BJ (cell line): ENCODE measurements at regions not wholly inside any gene's neighbourhood (a gene's known extent, or its start where the extent isn't known, plus 50 kb on each side); places are given as distances from the start of the nearest gene placed in this dataset.

ENCODE experiments used
- CTCF ChIA-PET: fragments of 350-600 bp; formaldehyde crosslinking; extraction: SDS; loops from one replicate; lab custom pipeline; 2021; ENCODE audit warnings: antibody characterized with exemption, inconsistent platforms; lab: Yijun Ruan, JAX
- POLR2A ChIA-PET: fragments of 300-600 bp; sonication (Branson Sonifier 250); formaldehyde crosslinking; extraction: SDS; loops from one replicate; lab custom pipeline; 2021; ENCODE audit warnings: antibody characterized with exemption; lab: Charles Lee
- DNase-seq: peaks from one replicate; pipeline ENCODE4 v3.0.0-alpha.2; 2011; ENCODE audit warnings: low read depth
- H3K27me3 ChIP-seq: 2 replicates; pipeline ENCODE4 v1.6.0; 2011; ENCODE audit warnings: low read length; ENCODE audit not compliant: control insufficient read depth, insufficient read depth
- H3K36me3 ChIP-seq: 2 replicates; pipeline ENCODE4 v1.5.1; 2011; ENCODE audit warnings: low read length; ENCODE audit not compliant: control insufficient read depth, insufficient read depth
- H3K4me3 ChIP-seq: 2 replicates; pipeline ENCODE4 v1.5.1; 2011; ENCODE audit warnings: low read depth, mild to moderate bottlenecking, control low read depth, low read length
- CTCF ChIP-seq: IDR thresholded peaks from 2 replicates; pipeline ENCODE4 v1.5.1; 2011; ENCODE audit warnings: low read depth, mild to moderate bottlenecking, control low read depth, inconsistent platforms, low read length, moderate library complexity; ENCODE audit not compliant: insufficient read depth

GRCh38 chr11:128116447-128116846, 470.9 kb downstream of the ETS1 start:
- DNase-seq, result no peak
- H3K27me3 ChIP-seq, result peaks cover 3% of the 10 kb centered on the region; the same call in 1 of the 2 replicates
- ChIA-PET POLR2A (no interaction called here), CTCF (interaction anchor here (1.2 to 1.7 kb wide), 3 partner anchors 13 to 41 kb away, joined by 3 to 5 read pairs (median 4); no protein-coding TSS in a partner anchor)
- no peak for TF ChIP-seq CTCF
- no peaks in the 10 kb centered on the region for H3K36me3 ChIP-seq
- no peak overlapping the region for H3K4me3 ChIP-seq

GRCh38 chr11:128105950-128106349, 481.4 kb downstream of the ETS1 start:
- ChIA-PET CTCF (no interaction called here), POLR2A (no interaction called here)
- H3K27me3 ChIP-seq, result peaks cover 4% of the 10 kb centered on the region
- no peak for DNase-seq
- no peak overlapping the region for H3K4me3 ChIP-seq
- TF ChIP-seq CTCF, result no peak
- H3K36me3 ChIP-seq, result no peaks in the 10 kb centered on the region

DNA sequence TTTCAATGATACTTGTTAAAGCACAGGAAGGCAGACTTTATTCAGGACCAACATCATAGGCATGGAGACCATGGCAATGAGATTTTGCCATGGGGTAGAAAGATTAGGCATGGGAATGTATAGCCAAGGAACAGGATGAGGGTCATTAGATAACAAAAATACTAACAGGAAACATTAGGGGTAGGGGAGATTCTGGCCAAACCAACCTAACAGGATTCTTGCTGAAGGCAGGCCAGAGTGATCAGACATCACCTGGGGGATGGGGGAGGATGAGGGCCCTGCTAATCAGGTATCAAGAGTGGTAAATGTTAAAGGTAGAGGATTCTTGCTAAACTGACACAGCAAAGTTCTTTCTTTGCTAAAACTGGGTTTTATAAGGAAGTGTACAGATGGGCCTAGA, 481.8 kb downstream of the ETS1 start:
- CTCF ChIA-PET, result no interaction called here
- no peak for TF ChIP-seq CTCF

GRCh38 chr11:128103278-128103873, 484.0 kb downstream of the ETS1 start:
- Histone ChIP-seq H3K27me3 (peaks cover 4% of the 10 kb centered on the region), H3K36me3 (no peaks in the 10 kb centered on the region), H3K4me3 (no peak overlapping the region)
- ChIA-PET CTCF (interaction anchor here (0.6 kb wide), 1 partner anchor 13 kb away, joined by 3 read pairs; no protein-coding TSS in a partner anchor), POLR2A (no interaction called here)
- no peak for TF ChIP-seq CTCF
- DNase-seq, result no peak

More for the DNA sequence above, 481.8 kb downstream of the ETS1 start:
- POLR2A ChIA-PET, result no interaction called here
- no peak for DNase-seq
- Histone ChIP-seq H3K36me3 (no peaks in the 10 kb centered on the region), H3K27me3 (peaks cover 4% of the 10 kb centered on the region), H3K4me3 (no peak overlapping the region)

DNA sequence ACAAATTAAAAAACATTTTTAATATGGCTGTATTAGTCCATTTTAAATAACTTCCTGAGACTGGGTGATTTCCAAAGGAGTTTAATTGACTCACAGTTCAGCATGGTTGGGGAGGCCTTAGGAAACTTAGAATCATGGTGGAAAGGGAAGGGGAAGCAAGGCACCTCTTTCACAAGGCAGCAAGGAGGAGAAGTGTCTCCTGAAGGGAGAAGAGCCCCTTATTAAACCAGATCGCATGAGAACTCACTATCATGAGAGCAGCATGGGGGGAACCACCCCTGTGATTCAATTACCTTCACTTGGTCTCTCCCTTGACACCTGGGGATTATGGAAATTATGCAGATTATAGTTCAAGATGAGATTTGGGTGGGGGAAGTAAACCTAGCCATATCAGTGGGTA, 488.6 kb downstream of the ETS1 start:
- ChIA-PET CTCF (no interaction called here), POLR2A (no interaction called here)
- H3K4me3 ChIP-seq, result no peak overlapping the region
- no peaks in the 10 kb centered on the region for H3K36me3 ChIP-seq
- no peak for TF ChIP-seq CTCF
- peaks cover 2% of the 10 kb centered on the region; the same call in 1 of the 2 replicates for H3K27me3 ChIP-seq
- DNase-seq, result no peak
